ENCODE measurements at regions not wholly inside any gene's neighbourhood (a gene's known extent, or its start where the extent isn't known, plus 50 kb on each side); places are given as distances from the start of the nearest gene placed in this dataset.

GRCh38 chr9:30125881-30126280 lies 2258.6 kb upstream of the ACO1 start:
- TF ChIP-seq POLR2AphosphoS5 (IDR thresholded peaks at IDR 0.05; ENCODE audit: low read depth, low read length) (no peak), POLR2A (IDR thresholded peaks at IDR 0.05; ENCODE audit: borderline replicate concordance, extremely low read depth, insufficient read depth, insufficient read length) (no peak), CTCF (IDR thresholded peaks at IDR 0.05 in 2 of 3, conservative IDR thresholded peaks at IDR 0.05 in 1 of 3; ENCODE audit: borderline replicate concordance in 1 of 3, insufficient read depth in 1 of 3, low read depth in 2 of 3, low read length in 2 of 3) (no peak), EZH2 (IDR thresholded peaks at IDR 0.05) (no peak), MAX (IDR thresholded peaks at IDR 0.05) (no peak), CEBPB (IDR thresholded peaks at IDR 0.05; ENCODE audit: low read depth) (no peak), CBX3 (IDR thresholded peaks at IDR 0.05; ENCODE audit: low read depth) (no peak)
- TF ChIP-seq, protein P1, sequence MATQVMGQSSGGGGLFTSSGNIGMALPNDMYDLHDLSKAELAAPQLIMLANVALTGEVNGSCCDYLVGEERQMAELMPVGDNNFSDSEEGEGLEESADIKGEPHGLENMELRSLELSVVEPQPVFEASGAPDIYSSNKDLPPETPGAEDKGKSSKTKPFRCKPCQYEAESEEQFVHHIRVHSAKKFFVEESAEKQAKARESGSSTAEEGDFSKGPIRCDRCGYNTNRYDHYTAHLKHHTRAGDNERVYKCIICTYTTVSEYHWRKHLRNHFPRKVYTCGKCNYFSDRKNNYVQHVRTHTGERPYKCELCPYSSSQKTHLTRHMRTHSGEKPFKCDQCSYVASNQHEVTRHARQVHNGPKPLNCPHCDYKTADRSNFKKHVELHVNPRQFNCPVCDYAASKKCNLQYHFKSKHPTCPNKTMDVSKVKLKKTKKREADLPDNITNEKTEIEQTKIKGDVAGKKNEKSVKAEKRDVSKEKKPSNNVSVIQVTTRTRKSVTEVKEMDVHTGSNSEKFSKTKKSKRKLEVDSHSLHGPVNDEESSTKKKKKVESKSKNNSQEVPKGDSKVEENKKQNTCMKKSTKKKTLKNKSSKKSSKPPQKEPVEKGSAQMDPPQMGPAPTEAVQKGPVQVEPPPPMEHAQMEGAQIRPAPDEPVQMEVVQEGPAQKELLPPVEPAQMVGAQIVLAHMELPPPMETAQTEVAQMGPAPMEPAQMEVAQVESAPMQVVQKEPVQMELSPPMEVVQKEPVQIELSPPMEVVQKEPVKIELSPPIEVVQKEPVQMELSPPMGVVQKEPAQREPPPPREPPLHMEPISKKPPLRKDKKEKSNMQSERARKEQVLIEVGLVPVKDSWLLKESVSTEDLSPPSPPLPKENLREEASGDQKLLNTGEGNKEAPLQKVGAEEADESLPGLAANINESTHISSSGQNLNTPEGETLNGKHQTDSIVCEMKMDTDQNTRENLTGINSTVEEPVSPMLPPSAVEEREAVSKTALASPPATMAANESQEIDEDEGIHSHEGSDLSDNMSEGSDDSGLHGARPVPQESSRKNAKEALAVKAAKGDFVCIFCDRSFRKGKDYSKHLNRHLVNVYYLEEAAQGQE (IDR thresholded peaks at IDR 0.05; ENCODE audit: low read depth): no peak
